ENCODE measurements at regions not wholly inside any gene's neighbourhood (a gene's known extent, or its start where the extent isn't known, plus 50 kb on each side); places are given as distances from the start of the nearest gene placed in this dataset.

DNA sequence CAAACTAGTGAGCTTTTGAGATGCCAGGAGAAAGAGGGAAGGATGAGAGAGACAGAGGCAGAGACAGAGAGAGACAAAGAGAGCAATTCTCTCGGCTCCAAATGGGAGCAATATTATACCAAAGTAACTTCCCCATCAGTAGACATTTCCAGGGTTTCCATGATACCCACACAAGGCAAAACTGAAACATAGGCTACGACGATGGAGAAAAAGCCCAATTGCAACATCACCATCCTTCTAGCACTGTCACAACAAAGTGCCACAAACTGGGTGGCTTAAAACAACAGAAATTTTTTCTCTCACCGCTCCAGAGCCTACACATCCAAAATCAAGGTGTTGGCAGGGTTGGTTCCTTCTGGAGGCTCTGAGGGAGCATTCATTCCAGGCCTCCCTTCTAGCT is 81.4 kb downstream of the KCTD12 start:
- TF ChIP-seq GATA3 (IDR thresholded peaks at IDR 0.05; ENCODE audit: low read depth, low read length) (no peak), GATA2 (IDR thresholded peaks at IDR 0.05; ENCODE audit: low read depth, low read length) (no peak)

DNA sequence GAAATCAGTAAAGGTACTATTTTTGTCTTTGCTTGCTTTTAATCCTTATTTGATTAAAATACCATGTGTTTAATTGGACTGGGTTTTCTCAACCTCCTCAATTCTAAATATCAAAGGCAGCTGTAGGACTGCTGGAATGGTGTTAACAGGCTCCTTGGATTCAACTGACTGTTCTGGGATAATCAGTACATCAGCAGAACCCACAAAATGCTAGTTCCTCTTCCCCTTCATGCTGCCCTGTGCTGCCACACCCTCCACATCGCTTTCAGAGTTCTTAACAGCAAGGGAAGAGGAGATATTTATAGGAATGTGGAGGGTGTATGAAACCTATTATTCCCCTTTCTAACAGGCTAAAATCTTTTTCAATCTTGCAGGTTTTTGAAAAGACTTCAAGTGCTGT is 82.4 kb downstream of the KCTD12 start:
- TF ChIP-seq GATA3 (IDR thresholded peaks at IDR 0.05; ENCODE audit: low read depth, low read length): no peak
- no peak for TF ChIP-seq GATA2 (IDR thresholded peaks at IDR 0.05; ENCODE audit: low read depth, low read length)

DNA sequence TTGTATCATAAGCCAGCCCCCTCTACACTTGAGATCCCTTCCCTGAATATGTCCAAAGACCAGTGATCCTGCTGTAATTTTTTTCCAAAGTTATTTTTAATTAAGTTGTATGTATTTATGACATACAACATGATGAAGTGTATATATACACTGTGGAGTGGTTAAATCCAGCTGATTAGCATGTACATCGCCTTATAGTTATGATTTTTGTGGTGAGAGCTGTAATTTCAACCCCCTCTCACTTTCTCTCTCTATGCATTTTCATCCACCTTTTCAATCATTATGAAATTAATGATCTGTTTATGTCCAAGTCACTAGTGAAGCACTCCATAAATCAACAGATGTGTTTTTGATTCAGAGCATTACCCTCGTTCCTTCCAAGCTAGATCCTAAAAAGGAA is 85.3 kb downstream of the KCTD12 start:
- no peak for TF ChIP-seq GATA3 (IDR thresholded peaks at IDR 0.05; ENCODE audit: low read depth, low read length)

DNA sequence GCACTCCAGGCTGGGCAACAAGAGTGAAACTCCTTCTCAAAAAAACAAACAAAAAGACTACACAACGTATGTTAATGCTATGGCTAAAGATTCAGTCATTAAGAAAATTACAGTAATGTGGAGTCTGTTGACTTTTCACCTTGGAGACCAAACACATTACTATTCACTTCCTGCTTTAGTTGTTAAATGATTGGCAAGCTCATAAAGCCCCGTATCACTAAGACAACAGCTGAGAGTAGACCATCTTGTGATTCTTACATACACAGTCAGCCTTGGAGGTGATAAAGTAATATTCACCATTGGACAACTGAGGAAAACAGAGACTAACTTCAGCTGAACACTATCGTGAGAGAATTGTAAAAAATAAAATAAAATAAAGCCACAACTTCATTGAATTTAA is 86.5 kb downstream of the KCTD12 start:
- TF ChIP-seq GATA3 (IDR thresholded peaks at IDR 0.05; ENCODE audit: low read depth, low read length): no peak
- no peak for TF ChIP-seq GATA2 (IDR thresholded peaks at IDR 0.05; ENCODE audit: low read depth, low read length)

DNA sequence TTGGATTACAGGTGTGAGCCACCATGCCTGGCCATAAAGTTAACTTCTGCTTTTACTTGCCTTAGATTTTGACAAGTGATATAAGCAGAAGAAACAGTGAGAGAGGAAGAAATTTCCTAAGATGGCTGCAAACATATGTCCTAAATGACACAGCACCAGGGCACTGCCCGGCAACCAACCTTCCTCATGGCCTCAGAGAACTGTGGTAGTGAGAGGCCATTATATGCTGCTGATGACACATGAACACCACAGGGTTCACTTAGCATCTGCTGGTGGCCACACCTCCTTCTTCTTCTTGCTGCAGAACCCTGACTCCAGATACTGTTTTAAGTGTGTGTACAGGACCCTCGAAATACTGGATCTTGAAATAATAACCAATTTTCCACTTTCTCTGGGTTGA is 88.2 kb downstream of the KCTD12 start:
- TF ChIP-seq GATA3 (IDR thresholded peaks at IDR 0.05; ENCODE audit: low read depth, low read length) (no peak), GATA2 (IDR thresholded peaks at IDR 0.05; ENCODE audit: low read depth, low read length) (no peak)

DNA sequence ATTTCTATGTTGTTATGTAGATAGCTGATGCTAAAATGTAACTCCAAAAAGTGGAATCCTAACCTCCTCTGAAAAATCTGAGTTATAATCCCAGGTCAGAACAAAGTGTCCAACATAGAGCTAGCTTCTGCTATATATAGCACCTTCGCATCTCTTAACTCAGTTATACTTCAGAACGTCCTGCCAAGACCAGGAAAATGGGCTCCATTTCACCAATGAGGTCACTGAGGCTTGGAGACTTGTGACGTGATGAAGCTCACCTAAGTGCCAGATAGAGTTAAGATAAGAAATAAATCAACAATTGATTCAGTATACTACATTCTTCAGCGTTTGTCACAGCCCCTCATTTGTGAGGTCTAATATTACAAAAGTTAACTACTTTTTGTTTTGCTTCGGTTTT is 88.8 kb downstream of the KCTD12 start:
- TF ChIP-seq GATA3 (IDR thresholded peaks at IDR 0.05; ENCODE audit: low read depth, low read length) (no peak), GATA2 (IDR thresholded peaks at IDR 0.05; ENCODE audit: low read depth, low read length) (no peak)

DNA sequence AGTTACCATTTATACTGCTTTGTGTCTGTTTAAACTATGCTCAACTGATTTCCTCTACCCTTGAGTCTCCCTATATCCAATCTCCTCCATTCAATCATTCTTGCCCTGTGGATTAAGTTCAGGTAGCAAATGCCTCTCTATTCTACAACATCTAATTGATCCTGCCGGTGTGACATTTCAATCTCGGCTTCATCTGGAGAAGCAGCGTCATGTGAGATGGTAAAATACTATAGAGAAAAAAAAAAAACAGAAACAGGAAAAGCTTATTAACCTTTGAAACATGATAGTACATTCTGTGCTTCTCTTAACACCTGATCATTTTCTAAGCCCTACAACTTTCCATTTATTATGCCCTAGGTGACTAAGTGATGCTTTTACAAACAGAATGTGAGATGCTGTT is 89.4 kb downstream of the KCTD12 start:
- TF ChIP-seq GATA3 (IDR thresholded peaks at IDR 0.05; ENCODE audit: low read depth, low read length): no peak
- no peak for TF ChIP-seq GATA2 (IDR thresholded peaks at IDR 0.05; ENCODE audit: low read depth, low read length)

DNA sequence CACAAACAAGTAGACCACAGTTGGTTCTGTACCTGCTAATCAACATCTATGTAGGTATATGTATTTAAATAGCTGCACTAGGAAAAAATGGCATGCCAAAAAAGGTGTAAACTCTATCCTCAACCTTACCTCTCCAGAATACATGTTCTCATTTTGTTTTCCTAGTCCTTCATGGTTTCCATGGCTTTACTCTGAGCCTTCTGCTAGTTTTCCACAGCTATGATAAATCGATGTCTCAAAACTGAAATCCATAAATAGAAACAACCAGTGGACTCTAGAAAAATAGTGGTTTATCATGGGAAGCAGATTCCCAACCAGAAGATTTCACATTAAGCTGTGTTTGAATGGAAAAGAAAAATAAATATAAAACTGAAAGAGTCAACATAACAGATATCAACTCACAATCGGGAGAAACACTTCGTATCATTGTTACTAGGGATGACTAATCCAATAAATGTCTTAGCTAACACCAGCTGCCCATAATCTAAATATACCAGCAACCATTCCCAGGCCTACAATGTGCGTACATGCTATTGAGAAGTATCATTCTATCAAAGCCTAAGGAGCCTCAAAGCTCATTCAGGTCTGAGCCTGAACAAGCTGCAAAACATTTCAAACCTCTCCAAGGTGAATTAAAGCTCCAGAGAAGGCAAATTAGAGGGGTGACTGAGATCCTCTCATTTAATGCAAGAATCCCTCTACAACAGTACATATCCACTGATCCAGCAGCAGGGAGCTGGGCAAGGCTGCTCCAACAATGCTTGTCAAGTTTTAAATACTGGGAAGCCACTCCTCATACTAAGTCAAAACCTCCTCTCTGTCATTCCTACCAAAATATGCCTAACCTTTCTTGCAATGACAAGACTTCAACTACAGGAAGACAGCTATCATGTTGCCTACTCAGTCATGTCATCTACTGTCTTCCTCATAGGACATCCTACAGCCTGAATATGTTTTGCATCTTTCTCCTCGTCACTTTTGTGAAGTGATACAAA is 90.2 kb downstream of the KCTD12 start:
- TF ChIP-seq GATA2 (IDR thresholded peaks at IDR 0.05; ENCODE audit: low read depth, low read length) (no peak), GATA3 (IDR thresholded peaks at IDR 0.05; ENCODE audit: low read depth, low read length) (no peak)

DNA sequence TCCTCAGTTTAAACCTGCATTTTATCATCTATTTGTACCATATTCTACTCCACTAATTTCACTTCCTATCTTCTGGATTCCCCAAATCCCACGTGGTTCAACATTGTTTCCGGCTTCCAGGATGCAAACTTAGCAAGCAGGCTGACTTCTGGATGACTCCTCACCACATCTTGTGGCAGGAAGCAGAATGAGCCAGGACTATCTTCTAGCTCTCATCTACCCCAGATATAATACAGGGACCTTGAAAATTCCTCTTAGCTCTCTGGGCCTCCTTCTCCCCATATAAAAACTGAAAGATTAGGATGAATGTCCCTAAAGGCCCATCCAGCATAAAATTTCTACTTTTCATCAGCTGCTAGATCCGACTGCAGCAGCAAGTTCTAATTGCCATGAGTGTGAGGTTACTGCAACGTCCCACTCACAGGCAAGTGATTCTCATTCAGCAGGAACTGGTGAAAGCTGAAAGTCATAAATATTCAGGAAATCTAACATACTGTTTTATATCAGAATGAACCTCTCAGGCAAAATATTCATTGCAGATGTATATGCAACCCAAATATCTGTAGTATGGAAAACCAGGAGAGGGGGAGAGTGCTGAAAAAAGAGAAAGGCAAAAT is 93.4 kb downstream of the KCTD12 start:
- no peak for TF ChIP-seq GATA2 (IDR thresholded peaks at IDR 0.05; ENCODE audit: low read depth, low read length)
- TF ChIP-seq GATA3 (IDR thresholded peaks at IDR 0.05; ENCODE audit: low read depth, low read length): no peak

DNA sequence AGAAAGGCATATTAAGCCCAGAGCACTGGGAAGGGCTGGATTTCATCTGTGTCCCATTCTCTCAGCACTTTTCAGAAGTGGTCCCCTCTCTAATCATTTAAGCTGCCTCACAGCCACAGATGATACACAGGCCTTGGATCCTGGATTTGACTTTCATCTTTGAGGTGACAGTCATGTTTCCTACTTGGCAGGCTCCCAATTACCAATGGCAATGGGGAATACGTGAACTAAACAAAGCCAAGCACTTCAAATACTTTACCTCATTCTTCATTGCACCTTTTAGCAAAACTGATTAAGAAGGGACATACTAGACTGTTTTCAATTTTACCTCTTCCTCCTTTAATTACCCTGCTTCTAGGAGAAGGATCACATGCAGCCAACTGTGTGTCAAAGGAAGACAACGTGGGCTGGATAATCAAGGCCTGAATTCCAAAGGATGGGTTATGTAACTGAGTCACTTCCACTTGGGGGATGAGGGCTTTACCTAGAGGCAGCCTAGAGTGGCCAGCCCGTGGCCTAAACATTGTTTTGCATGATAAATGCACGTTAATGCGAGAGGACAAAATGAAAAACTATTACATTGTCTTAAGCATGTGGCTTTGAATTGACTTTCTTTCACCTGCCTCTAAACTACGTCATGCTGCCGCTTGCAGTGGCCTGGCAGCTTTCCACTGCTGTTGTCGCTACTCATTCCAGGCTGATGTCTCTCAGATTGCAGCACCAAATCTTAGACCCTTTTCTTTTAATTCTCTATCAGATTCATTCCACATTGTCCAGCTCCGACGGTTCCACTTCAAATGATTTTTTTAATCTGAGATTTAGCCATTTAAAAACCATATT is 95.0 kb downstream of the KCTD12 start:
- TF ChIP-seq GATA3 (IDR thresholded peaks at IDR 0.05; ENCODE audit: low read depth, low read length) (no peak), GATA2 (IDR thresholded peaks at IDR 0.05; ENCODE audit: low read depth, low read length) (no peak)

DNA sequence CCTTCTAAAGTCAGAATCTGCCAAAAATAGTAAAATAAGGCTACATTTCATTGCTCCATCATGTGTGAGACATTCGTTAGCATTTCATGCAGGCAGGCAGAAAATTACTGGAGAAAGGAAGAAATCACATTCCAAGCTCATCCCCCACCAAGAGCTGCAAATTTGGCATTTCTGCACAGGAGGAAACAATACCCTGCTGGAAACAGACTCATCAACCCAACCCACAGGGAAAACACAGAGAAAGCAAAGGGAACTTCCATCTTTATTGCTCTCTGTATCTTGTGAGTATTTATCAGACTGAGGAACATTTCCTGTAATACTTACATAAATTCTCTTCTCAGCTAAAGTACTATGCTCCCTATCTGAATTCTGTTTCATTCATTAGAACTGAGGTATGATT is 95.7 kb downstream of the KCTD12 start:
- TF ChIP-seq GATA3 (IDR thresholded peaks at IDR 0.05; ENCODE audit: low read depth, low read length) (no peak), GATA2 (IDR thresholded peaks at IDR 0.05; ENCODE audit: low read depth, low read length) (no peak)

DNA sequence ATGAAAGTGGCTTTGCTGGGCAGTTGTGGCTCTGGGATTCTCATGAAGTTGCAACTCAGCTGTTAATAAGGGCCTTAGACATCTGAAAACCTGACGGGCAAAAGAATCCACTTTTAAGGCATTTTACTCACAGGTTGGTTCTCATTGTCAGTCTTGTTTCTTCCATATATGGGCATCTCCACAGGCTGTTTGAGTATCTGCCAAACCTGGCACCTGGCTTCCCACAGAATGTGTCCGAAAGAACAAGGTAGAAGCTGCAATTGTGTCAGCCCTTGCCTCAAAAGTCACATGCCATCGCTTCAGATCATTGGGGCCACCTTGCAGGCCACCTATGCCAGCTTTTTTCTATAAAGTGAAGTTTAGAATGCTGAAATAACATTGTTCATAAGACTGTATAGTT is 102.4 kb downstream of the KCTD12 start:
- TF ChIP-seq GATA3 (IDR thresholded peaks at IDR 0.05; ENCODE audit: low read depth, low read length): no peak
- no peak for TF ChIP-seq GATA2 (IDR thresholded peaks at IDR 0.05; ENCODE audit: low read depth, low read length)

DNA sequence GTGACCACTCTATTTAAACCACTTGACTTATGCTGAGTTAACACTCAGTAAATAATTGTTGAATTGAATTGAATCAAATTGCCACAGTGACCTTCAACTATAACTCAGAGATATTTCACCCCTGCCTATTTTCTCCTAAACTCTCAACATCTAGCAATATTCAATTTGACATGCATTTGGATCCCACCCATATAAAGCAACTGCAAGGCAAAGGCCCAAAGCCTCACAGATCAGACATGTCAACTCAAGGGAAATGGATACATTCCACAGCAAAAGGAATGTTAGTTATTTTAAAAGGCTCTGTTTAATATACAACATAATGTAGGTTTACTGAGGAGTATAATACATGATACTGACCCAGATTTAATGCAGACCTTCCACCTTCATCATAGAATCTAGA is 107.4 kb downstream of the KCTD12 start:
- TF ChIP-seq GATA3 (IDR thresholded peaks at IDR 0.05; ENCODE audit: low read depth, low read length) (no peak), GATA2 (IDR thresholded peaks at IDR 0.05; ENCODE audit: low read depth, low read length) (no peak)

DNA sequence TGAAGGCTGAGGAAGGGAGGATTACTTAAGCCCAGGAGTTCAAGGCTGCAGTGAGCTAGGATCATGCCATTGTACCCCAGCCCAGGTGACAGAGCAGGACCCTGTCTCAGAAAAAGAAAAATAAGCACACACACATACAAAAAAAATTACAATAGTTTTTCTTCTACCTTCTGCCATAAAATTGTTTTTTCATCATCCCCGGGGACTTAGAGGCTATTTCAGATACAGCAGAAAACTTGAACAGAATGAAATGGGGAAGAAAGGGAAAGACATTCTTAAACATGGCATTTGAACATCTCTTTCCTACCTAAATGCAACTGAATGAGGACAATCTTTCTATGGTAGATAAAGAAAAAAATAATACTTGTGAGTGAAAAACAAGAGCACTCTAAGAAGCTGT is 109.1 kb downstream of the KCTD12 start:
- TF ChIP-seq GATA2 (IDR thresholded peaks at IDR 0.05; ENCODE audit: low read depth, low read length) (no peak), GATA3 (IDR thresholded peaks at IDR 0.05; ENCODE audit: low read depth, low read length) (no peak)
